ENCODE measurements at regions not wholly inside any gene's neighbourhood (a gene's known extent, or its start where the extent isn't known, plus 50 kb on each side); places are given as distances from the start of the nearest gene placed in this dataset.

- TF ChIP-seq FOXP4 (CRISPR knock-in tag; IDR thresholded peaks at IDR 0.05), result peak; percentile 80
- peak; percentile 88 for TF ChIP-seq ZMYM4 (CRISPR knock-in tag; IDR thresholded peaks at IDR 0.05)
- TF ChIP-seq DPF2 (CRISPR knock-in tag; IDR thresholded peaks at IDR 0.05; ENCODE audit: borderline replicate concordance, low read depth), result peak; percentile 55; the same call in 1 of the 2 replicates
- TF ChIP-seq MXD1 (CRISPR knock-in tag; IDR thresholded peaks at IDR 0.05), result no peak
- no peak for TF ChIP-seq ZNF432 (CRISPR knock-in tag; IDR thresholded peaks at IDR 0.05; ENCODE audit: borderline replicate concordance)
- TF ChIP-seq MYNN (CRISPR knock-in tag; IDR thresholded peaks at IDR 0.05; ENCODE audit: low read depth), result no peak
- TF ChIP-seq HNRNPL (IDR thresholded peaks at IDR 0.05; ENCODE audit: low read depth, low read length), result no peak
- peak; percentile 97; the same call in 1 of the 2 replicates for TF ChIP-seq FOXK1 (CRISPR knock-in tag; IDR thresholded peaks at IDR 0.05; ENCODE audit: borderline replicate concordance, low read depth)
- TF ChIP-seq MYPOP (CRISPR knock-in tag; IDR thresholded peaks at IDR 0.05), result no peak
- no peak for TF ChIP-seq NONO (IDR thresholded peaks at IDR 0.05)
- TF ChIP-seq NONO (CRISPR knock-in tag; conservative IDR thresholded peaks at IDR 0.05), result no peak
- 0 out of 2 replicates have a peak, but pooled peaks have one; percentile 56 for TF ChIP-seq ZSCAN9 (CRISPR knock-in tag; IDR thresholded peaks at IDR 0.05; ENCODE audit: borderline replicate concordance)
- no peak for TF ChIP-seq FUBP1 (CRISPR knock-in tag; IDR thresholded peaks at IDR 0.05; ENCODE audit: borderline replicate concordance)
- TF ChIP-seq ZFP1 (CRISPR knock-in tag; IDR thresholded peaks at IDR 0.05), result peak; percentile 85; the same call in 1 of the 2 replicates
- peak; percentile 73 for TF ChIP-seq MED1 (CRISPR knock-in tag; IDR thresholded peaks at IDR 0.05)
- peak; percentile 85; the same call in 1 of the 2 replicates for TF ChIP-seq MIER3 (CRISPR knock-in tag; IDR thresholded peaks at IDR 0.05; ENCODE audit: borderline replicate concordance)
- TF ChIP-seq TBX3 (IDR thresholded peaks at IDR 0.05; ENCODE audit: borderline replicate concordance), result peak; percentile 11; the same call in 1 of the 2 replicates
- peak; percentile 91 for TF ChIP-seq ZNF335 (CRISPR knock-in tag; IDR thresholded peaks at IDR 0.05)
- peak; percentile 66 for TF ChIP-seq HHEX (CRISPR knock-in tag; IDR thresholded peaks at IDR 0.05)
- no peak for TF ChIP-seq KLF13 (CRISPR knock-in tag; IDR thresholded peaks at IDR 0.05)
- TF ChIP-seq WIZ (CRISPR knock-in tag; IDR thresholded peaks at IDR 0.05), result no peak
- TF ChIP-seq NR2F1 (CRISPR knock-in tag; IDR thresholded peaks at IDR 0.05), result peak; percentile 43 to 53; a peak in 3 of 4 replicates
- TF ChIP-seq TFAP4 (IDR thresholded peaks at IDR 0.05; ENCODE audit: borderline replicate concordance, low read depth), result no peak
- TF ChIP-seq ZNF205 (CRISPR knock-in tag; IDR thresholded peaks at IDR 0.05), result no peak
These were observed 147.9 kb upstream of the STXBP6 start (continued) for GRCh38 chr14:25197885-25198284.

All from HepG2 (cell line).